ENCODE measurements at regions not wholly inside any gene's neighbourhood (a gene's known extent, or its start where the extent isn't known, plus 50 kb on each side); places are given as distances from the start of the nearest gene placed in this dataset.

DNA sequence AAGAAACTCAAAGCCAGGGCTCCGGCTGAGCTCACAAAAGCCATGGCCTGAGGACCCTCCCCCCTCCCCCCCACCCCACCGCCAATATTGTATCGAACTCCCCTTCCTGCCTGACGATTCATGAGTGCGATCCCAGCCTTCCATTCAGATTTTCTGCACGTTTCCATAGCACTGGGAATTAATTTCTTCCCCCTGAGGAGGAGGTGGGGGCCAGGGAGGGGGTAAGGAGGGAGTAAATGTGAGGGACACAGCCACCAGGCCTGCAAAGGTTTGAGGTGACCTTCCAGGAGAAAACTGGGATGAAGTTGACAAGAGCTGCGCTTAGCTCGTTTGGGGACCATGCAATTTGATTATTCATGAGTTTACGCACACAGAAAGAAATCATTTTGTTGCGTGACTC lies 527.7 kb downstream of the MN1 start:
- DNase-seq (ENCODE audit: insufficient read length, low spot score) (no peak), FAIRE-seq (no peak)
- TF ChIP-seq CTCF (IDR thresholded peaks at IDR 0.05; ENCODE audit: insufficient read depth, missing control alignments), result no peak

GRCh38 chr22:27274770-27275449 lies 526.6 kb downstream of the MN1 start:
- DNase-seq (ENCODE audit: insufficient read length, low spot score) (no peak), FAIRE-seq (no peak)

DNA sequence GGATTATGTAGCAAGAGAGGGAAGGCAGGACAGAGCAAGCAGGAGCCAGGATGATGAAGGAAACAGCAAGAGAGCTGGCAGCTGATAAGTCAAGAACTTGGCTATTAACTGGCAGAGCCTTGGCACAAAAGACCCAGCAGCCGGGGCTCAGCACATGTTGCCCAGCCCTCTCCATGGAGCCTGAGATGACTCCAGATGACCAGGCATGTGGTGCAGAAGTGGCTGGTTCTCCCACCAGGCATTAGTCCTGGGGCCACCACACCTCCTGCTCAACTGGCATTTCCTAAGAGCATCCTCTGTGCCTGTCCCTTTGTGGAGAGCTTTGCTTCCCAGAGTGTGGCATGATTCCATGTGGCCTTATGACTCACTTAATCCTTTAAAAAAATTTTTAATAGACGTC lies 522.6 kb downstream of the MN1 start:
- no peak for FAIRE-seq
- TF ChIP-seq CTCF (IDR thresholded peaks at IDR 0.05; ENCODE audit: insufficient read depth, missing control alignments), result no peak
- DNase-seq (ENCODE audit: insufficient read length, low spot score), result no peak

More at GRCh38 chr22:27274770-27275449, 526.6 kb downstream of the MN1 start:
- TF ChIP-seq CTCF (IDR thresholded peaks at IDR 0.05; ENCODE audit: insufficient read depth, missing control alignments), result no peak

DNA sequence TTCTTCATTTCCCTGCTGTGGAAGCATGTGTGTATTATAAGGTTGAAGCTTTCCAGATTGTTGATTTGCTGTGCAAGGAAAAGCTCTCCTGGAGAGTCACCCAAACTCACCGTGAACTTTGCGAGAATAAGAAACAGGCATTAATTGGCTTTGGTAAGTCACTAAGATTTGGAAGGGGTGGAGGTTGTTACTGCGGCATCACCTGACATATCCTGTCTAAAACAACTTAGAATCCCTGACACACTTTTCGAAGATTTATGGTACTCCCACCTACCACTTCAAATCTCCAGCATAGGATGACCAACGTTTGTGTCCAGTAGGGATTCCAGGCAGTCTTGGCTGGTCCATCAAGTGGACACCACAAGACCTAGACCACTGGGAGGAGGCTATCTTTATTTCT lies 518.3 kb downstream of the MN1 start:
- no peak for TF ChIP-seq CTCF (IDR thresholded peaks at IDR 0.05; ENCODE audit: insufficient read depth, missing control alignments)
- FAIRE-seq (no peak), DNase-seq (ENCODE audit: insufficient read length, low spot score) (no peak)

- no peak for TF ChIP-seq CTCF (IDR thresholded peaks at IDR 0.05; ENCODE audit: insufficient read depth, missing control alignments)
- FAIRE-seq, result no peak
These were observed 517.8 kb downstream of the MN1 start for GRCh38 chr22:27283714-27284113.

DNA sequence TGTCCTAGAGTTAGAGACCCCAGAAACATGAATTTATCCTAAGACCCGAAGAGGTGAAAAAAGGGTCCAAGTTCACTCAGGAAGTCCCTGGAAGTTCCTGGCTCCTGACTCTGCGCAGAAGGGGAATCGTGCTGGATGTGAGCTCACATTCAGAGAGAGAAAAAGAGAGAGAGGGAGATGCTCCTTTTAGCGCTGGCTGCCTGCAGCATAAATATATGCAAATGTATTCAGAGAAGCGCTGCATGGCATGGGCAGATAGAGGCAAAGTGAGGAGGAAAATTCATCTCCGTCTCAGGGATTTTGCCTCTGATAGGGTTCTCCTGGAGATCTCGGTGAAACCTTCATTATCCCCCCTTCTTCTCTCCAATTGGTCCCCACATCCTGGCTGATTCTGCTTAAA lies 517.2 kb downstream of the MN1 start:
- no peak for FAIRE-seq
- no peak for DNase-seq (ENCODE audit: insufficient read length, low spot score)
- no peak for TF ChIP-seq CTCF (IDR thresholded peaks at IDR 0.05; ENCODE audit: insufficient read depth, missing control alignments)

More at GRCh38 chr22:27283714-27284113, 517.8 kb downstream of the MN1 start:
- no peak for DNase-seq (ENCODE audit: insufficient read length, low spot score)

GRCh38 chr22:27286711-27287110 lies 514.8 kb downstream of the MN1 start:
- no peak for TF ChIP-seq CTCF (IDR thresholded peaks at IDR 0.05; ENCODE audit: insufficient read depth, missing control alignments)
- FAIRE-seq (no peak), DNase-seq (ENCODE audit: insufficient read length, low spot score) (no peak)

Data from D721Med (cell line).